Fibroblast of lung (primary cell): ENCODE measurements at regions not wholly inside any gene's neighbourhood (a gene's known extent, or its start where the extent isn't known, plus 50 kb on each side); places are given as distances from the start of the nearest gene placed in this dataset.

Experiments
- DNase-seq, 2 donors: peaks; one replicate each; pipeline versions ENCODE4 v3.0.0 to v3.0.0-alpha.2; 2010; ENCODE audit warnings: low read depth in 2 of 2
- H2AFZ ChIP-seq: 2 replicates; pipeline ENCODE4 v1.5.1; 2012; ENCODE audit warnings: low read length, control low read depth, inconsistent platforms
- H3K27ac ChIP-seq: 2 replicates; pipeline ENCODE4 v1.5.1; 2011; ENCODE audit warnings: low read length, control low read depth; ENCODE audit not compliant: insufficient read depth
- H3K27me3 ChIP-seq: 2 replicates; pipeline ENCODE4 v1.5.1; 2011; ENCODE audit warnings: mild to moderate bottlenecking, low read length; ENCODE audit not compliant: control insufficient read depth, insufficient read depth
- H3K36me3 ChIP-seq: 2 replicates; pipeline ENCODE4 v1.5.1; 2011; ENCODE audit warnings: low read length; ENCODE audit not compliant: control insufficient read depth, insufficient read depth
- H3K4me1 ChIP-seq: 2 replicates; pipeline ENCODE4 v1.5.1; 2011; ENCODE audit warnings: low read length; ENCODE audit not compliant: control insufficient read depth, insufficient read depth; ENCODE audit errors: extremely low read depth
- H3K4me2 ChIP-seq: 2 replicates; pipeline ENCODE4 v1.5.1; 2011; ENCODE audit warnings: low read length, control low read depth; ENCODE audit not compliant: insufficient read depth; ENCODE audit errors: extremely low read depth
- H3K4me3 ChIP-seq, 4 experiments: fragments of 200-600 bp in 1 of 4; sonication (generic) in 1 of 4; replicated peaks in 1 of 4; 2 replicates each; pipeline ENCODE4 v1.5.1; 2011 to 2016; ENCODE audit warnings: low read length in 4 of 4, low read depth in 3 of 4, mild to moderate bottlenecking in 3 of 4, control low read depth in 2 of 4, inconsistent platforms in 1 of 4, mixed read lengths in 1 of 4; ENCODE audit not compliant: insufficient read depth in 1 of 4; ENCODE audit errors: control extremely low read depth in 1 of 4
- H3K79me2 ChIP-seq: 2 replicates; pipeline ENCODE4 v1.5.1; 2012; ENCODE audit warnings: mild to moderate bottlenecking, low read length, inconsistent platforms; ENCODE audit not compliant: control insufficient read depth, insufficient read depth
- H3K9ac ChIP-seq: 2 replicates; pipeline ENCODE4 v1.5.1; 2011; ENCODE audit warnings: mild to moderate bottlenecking, low read length, control low read depth; ENCODE audit not compliant: insufficient read depth
- H3K9me3 ChIP-seq: 2 replicates; pipeline ENCODE4 v1.5.1; 2012; ENCODE audit warnings: low read depth, low read length; ENCODE audit not compliant: control insufficient read depth, insufficient read depth
- H4K20me1 ChIP-seq: 2 replicates; pipeline ENCODE4 v1.5.1; 2011; ENCODE audit warnings: low read length; ENCODE audit not compliant: control insufficient read depth, insufficient read depth; ENCODE audit errors: extremely low read depth
- CTCF ChIP-seq, 2 donors: IDR thresholded peaks in 1 of 2; conservative IDR thresholded peaks in 1 of 2; 1 replicate in 1 of 2; 2 replicates in 1 of 2; pipeline ENCODE4 v1.5.1; 2011 to 2012; ENCODE audit warnings: low read length in 2 of 2, control low read depth in 1 of 2, inconsistent platforms in 1 of 2, low read depth in 1 of 2, mild to moderate bottlenecking in 1 of 2
- EZH2 ChIP-seq: IDR thresholded peaks from 2 replicates; pipeline ENCODE4 v1.5.1; 2012; ENCODE audit warnings: low read length, control low read depth, mild to moderate bottlenecking; ENCODE audit errors: missing control alignments

GRCh38 chr2:71879509-71880184 lies 268.0 kb downstream of the CYP26B1 start:
- H3K79me2 ChIP-seq = no peaks in the 10 kb centered on the region
- H4K20me1 ChIP-seq = no peaks in the 10 kb centered on the region
- TF ChIP-seq EZH2 (no peak), CTCF (conservative IDR thresholded peaks at IDR 0.05 in 1 of 2, IDR thresholded peaks at IDR 0.05 in 1 of 2; ENCODE audit: low read depth in 1 of 2, low read length in 2 of 2) (no peak)
- no peak overlapping the region for H2AFZ ChIP-seq
- H3K9ac ChIP-seq = no peak overlapping the region
- H3K27ac ChIP-seq = no peak overlapping the region
- peaks cover 26% of the 10 kb centered on the region for H3K4me1 ChIP-seq
- no peaks in the 10 kb centered on the region for H3K36me3 ChIP-seq
- H3K4me3 ChIP-seq = no peak overlapping the region
- no peaks in the 10 kb centered on the region for H3K9me3 ChIP-seq
- H3K27me3 ChIP-seq = no peaks in the 10 kb centered on the region
- DNase-seq = no peak
- H3K4me2 ChIP-seq = no peak overlapping the region

GRCh38 chr2:71878626-71879508 lies 268.8 kb downstream of the CYP26B1 start:
- no peak overlapping the region for H2AFZ ChIP-seq
- no peak overlapping the region for H3K4me2 ChIP-seq
- H4K20me1 ChIP-seq = no peaks in the 10 kb centered on the region
- H3K9me3 ChIP-seq = no peaks in the 10 kb centered on the region
- TF ChIP-seq CTCF (conservative IDR thresholded peaks at IDR 0.05 in 1 of 2, IDR thresholded peaks at IDR 0.05 in 1 of 2; ENCODE audit: low read depth in 1 of 2, low read length in 2 of 2) (no peak), EZH2 (no peak)
- peaks cover 22% of the 10 kb centered on the region for H3K4me1 ChIP-seq
- no peak overlapping the region for H3K4me3 ChIP-seq
- no peaks in the 10 kb centered on the region for H3K36me3 ChIP-seq
- DNase-seq = no peak
- no peak overlapping the region for H3K9ac ChIP-seq
- no peak overlapping the region for H3K27ac ChIP-seq
- H3K79me2 ChIP-seq = no peaks in the 10 kb centered on the region
- H3K27me3 ChIP-seq = no peaks in the 10 kb centered on the region

- Histone ChIP-seq H3K36me3 (no peaks in the 10 kb centered on the region), H3K4me1 (peaks cover 15% of the 10 kb centered on the region), H3K27me3 (no peaks in the 10 kb centered on the region), H3K9ac (no peak overlapping the region), H3K27ac (no peak overlapping the region), H3K4me3 (no peak overlapping the region), H4K20me1 (no peaks in the 10 kb centered on the region), H3K79me2 (no peaks in the 10 kb centered on the region), H3K4me2 (no peak overlapping the region), H3K9me3 (no peaks in the 10 kb centered on the region), H2AFZ (no peak overlapping the region)
- no peak for TF ChIP-seq CTCF (conservative IDR thresholded peaks at IDR 0.05 in 1 of 2, IDR thresholded peaks at IDR 0.05 in 1 of 2; ENCODE audit: low read depth in 1 of 2, low read length in 2 of 2)
- TF ChIP-seq EZH2 = no peak
- no peak for DNase-seq
These were observed 270.0 kb downstream of the CYP26B1 start for GRCh38 chr2:71877636-71878035.
